HepG2 (cell line): ENCODE measurements at regions not wholly inside any gene's neighbourhood (a gene's known extent, or its start where the extent isn't known, plus 50 kb on each side); places are given as distances from the start of the nearest gene placed in this dataset.

Experiments used
- ATAC-seq: fragments of 200-7000 bp; cut with Tn5 transposase; 3 replicates; pipeline ENCODE4 v1.9.1; 2020; ENCODE audit warnings: mild to moderate bottlenecking, moderate library complexity
- BruUV-seq: library from RNA; stranded (reverse); fragments of 400-500 nt; replicated peaks from 2 replicates; lab custom pipeline; 2021; lab: Mats Ljungman, UMichigan
- CTCF ChIA-PET: fragments of 300-600 bp; formaldehyde crosslinking; extraction: SDS; loops from one replicate; lab custom pipeline; 2021; ENCODE audit warnings: low total read pairs, inconsistent platforms, low intra/inter-chr PET ratio; lab: Yijun Ruan, JAX
- POLR2A ChIA-PET: fragments of 350-600 bp; sonication (Branson Sonifier 250); formaldehyde crosslinking; loops from one replicate; lab custom pipeline; 2020; ENCODE audit warnings: antibody characterized with exemption, inconsistent platforms; lab: Yijun Ruan, JAX
- DNase-seq: peaks from one replicate; pipeline ENCODE4 v3.0.0-alpha.2; 2015; ENCODE audit warnings: low spot score
- FAIRE-seq: peaks from 3 replicates; lab custom pipeline; 2011; peaks lifted over from hg19 to GRCh38; lab: Jason Lieb, UNC
- H2AFZ ChIP-seq: one replicate; pipeline ENCODE4 v1.6.1; 2011; ENCODE audit warnings: low read length, inconsistent platforms
- H3K27ac ChIP-seq: fragments of 300-600 bp; 3 replicates; pipeline ENCODE4 v1.8.0; 2011; ENCODE audit warnings: mixed run types, mild to moderate bottlenecking, mixed read lengths, low read length, inconsistent platforms; ENCODE audit not compliant: insufficient read depth; ENCODE audit errors: extremely low read length
- H3K27me3 ChIP-seq, 2 experiments: fragments of 200-600 bp in 1 of 2; 2 replicates in 1 of 2; 3 replicates in 1 of 2; pipeline versions ENCODE4 v1.6.0 to v1.8.0; 2011; ENCODE audit warnings: low read length in 2 of 2, mild to moderate bottlenecking in 2 of 2, moderate library complexity in 2 of 2, inconsistent platforms in 1 of 2; ENCODE audit not compliant: insufficient read depth in 2 of 2, control insufficient read depth in 1 of 2
- H3K36me3 ChIP-seq, 2 experiments: fragments of 200-600 bp in 1 of 2; replicated peaks in 1 of 2; 2 replicates in 1 of 2; 3 replicates in 1 of 2; pipeline versions ENCODE4 v1.5.1 to v1.8.0; 2011; ENCODE audit warnings: low read length in 2 of 2, inconsistent platforms in 1 of 2; ENCODE audit not compliant: insufficient read depth in 2 of 2, control insufficient read depth in 1 of 2
- H3K4me1 ChIP-seq: 2 replicates; pipeline ENCODE4 v1.5.1; 2012; ENCODE audit warnings: low read length, inconsistent platforms; ENCODE audit not compliant: insufficient read depth
- H3K4me2 ChIP-seq: 2 replicates; pipeline ENCODE4 v1.6.0; 2011; ENCODE audit warnings: low read depth, low read length, inconsistent platforms
- H3K4me3 ChIP-seq, 3 experiments: fragments of 200-600 bp in 1 of 3; sonication (generic), shearing (Covaris generic) in 1 of 3; replicated peaks in 1 of 3; 2 replicates each; pipeline ENCODE4 v1.5.1; 2011 to 2016; ENCODE audit warnings: low read length in 3 of 3, inconsistent platforms in 2 of 3, low read depth in 2 of 3, mild to moderate bottlenecking in 2 of 3, control low read depth in 1 of 3, mixed read lengths in 1 of 3; ENCODE audit not compliant: insufficient read depth in 1 of 3
- H3K79me2 ChIP-seq: one replicate; pipeline ENCODE4 v1.6.1; 2011; ENCODE audit warnings: low read length, inconsistent platforms; ENCODE audit not compliant: insufficient read depth
- H3K9ac ChIP-seq: 2 replicates; pipeline ENCODE4 v1.6.0; 2011; ENCODE audit warnings: mild to moderate bottlenecking, low read depth, low read length, inconsistent platforms; ENCODE audit not compliant: insufficient read depth
- H3K9me3 ChIP-seq: 2 replicates; pipeline ENCODE4 v1.5.1; 2012; ENCODE audit warnings: mild to moderate bottlenecking, low read length
- H4K20me1 ChIP-seq: 2 replicates; pipeline ENCODE4 v1.6.0; 2011; ENCODE audit warnings: inconsistent platforms, mild to moderate bottlenecking, low read length, moderate library complexity; ENCODE audit not compliant: insufficient read depth
- CBX1 ChIP-seq: IDR thresholded peaks from one replicate; pipeline ENCODE4 v1.6.1; 2016; ENCODE audit warnings: antibody characterized with exemption, low read depth
- CEBPG ChIP-seq: IDR thresholded peaks from 2 replicates; pipeline ENCODE4 v1.6.1; 2016
- MIXL1 ChIP-seq: IDR thresholded peaks from 2 replicates; pipeline ENCODE4 v1.6.1; 2016
- MXI1 ChIP-seq: IDR thresholded peaks from 3 replicates; pipeline ENCODE4 v1.6.1; 2012; ENCODE audit warnings: low read depth, low read length, inconsistent platforms, borderline replicate concordance
- PHF5A ChIP-seq: IDR thresholded peaks from one replicate; pipeline ENCODE4 v1.6.1; 2018; ENCODE audit warnings: low read depth, missing genetic modification reagents; ENCODE audit not compliant: unreplicated experiment
- POLR2AphosphoS2 ChIP-seq: IDR thresholded peaks from 2 replicates; pipeline ENCODE4 v1.6.1; 2011; ENCODE audit warnings: low read depth, low read length, improper control_type of control experiment
- SNAI1 ChIP-seq: sonication (generic); formaldehyde crosslinking; IDR thresholded peaks from 2 replicates; pipeline ENCODE4 v1.5.0; 2020; ENCODE audit warnings: mild to moderate bottlenecking, missing genetic modification reagents, borderline replicate concordance
- ZBTB37 ChIP-seq: sonication (generic); formaldehyde crosslinking; IDR thresholded peaks from 2 replicates; pipeline ENCODE4 v1.4.0; 2020; ENCODE audit warnings: mild to moderate bottlenecking, missing genetic modification reagents
- ZBTB39 ChIP-seq: sonication (generic); formaldehyde crosslinking; IDR thresholded peaks from 2 replicates; pipeline ENCODE4 v1.5.0; 2020; ENCODE audit warnings: missing genetic modification reagents
- ZNF138 ChIP-seq: sonication (generic); formaldehyde crosslinking; IDR thresholded peaks from 2 replicates; pipeline ENCODE4 v1.5.0; 2020; ENCODE audit warnings: mild to moderate bottlenecking, low read depth, missing genetic modification reagents
- ZNF30 ChIP-seq: sonication (generic); formaldehyde crosslinking; IDR thresholded peaks from 2 replicates; pipeline ENCODE4 v1.5.0; 2020; ENCODE audit warnings: mild to moderate bottlenecking, missing genetic modification reagents
- ZNF317 ChIP-seq: sonication (generic); formaldehyde crosslinking; IDR thresholded peaks from 2 replicates; pipeline ENCODE4 v1.5.0; 2020; ENCODE audit warnings: mild to moderate bottlenecking, missing genetic modification reagents
- ZNF496 ChIP-seq: sonication (generic); formaldehyde crosslinking; IDR thresholded peaks from 2 replicates; pipeline ENCODE4 v1.8.1; 2023; ENCODE audit warnings: mild to moderate bottlenecking, moderate library complexity, missing genetic modification reagents; ENCODE audit not compliant: insufficient replicate concordance
- ZNF660 ChIP-seq: sonication (generic); formaldehyde crosslinking; IDR thresholded peaks from 2 replicates; pipeline ENCODE4 v1.5.1; 2020; ENCODE audit warnings: mild to moderate bottlenecking, low read depth, missing genetic modification reagents, borderline replicate concordance
- ZNF850 ChIP-seq: sonication (generic); formaldehyde crosslinking; conservative IDR thresholded peaks from 2 replicates; pipeline ENCODE4 v1.9.0; 2021; ENCODE audit warnings: mild to moderate bottlenecking, missing genetic modification reagents
- in situ Hi-C: cut with HindIII; loops from 2 replicates; pipeline ENCODE4 v1.10.0; 2017; ENCODE audit warnings: low pct_unique_long_range_greater_than_20kb; ENCODE audit not compliant: extremely low pct_ligation_motif_present
- intact Hi-C: fragments of 100-400 bp; cut with micrococcal nuclease; formaldehyde crosslinking; loops from one replicate; pipeline ENCODE4 v1.10.0; 2022; ENCODE audit not compliant: unreplicated experiment

- Histone ChIP-seq H2AFZ (no peak overlapping the region), H3K4me3 (no peak overlapping the region), H3K27me3 (no peaks in the 10 kb centered on the region), H3K79me2 (no peaks in the 10 kb centered on the region), H3K4me1 (no peaks in the 10 kb centered on the region), H3K9me3 (no peaks in the 10 kb centered on the region), H3K36me3 (no peaks in the 10 kb centered on the region), H3K9ac (no peak overlapping the region), H4K20me1 (no peaks in the 10 kb centered on the region), H3K27ac (no peak overlapping the region), H3K4me2 (no peak overlapping the region)
- POLR2A ChIA-PET, result no interaction called here
- ATAC-seq (no peak), FAIRE-seq (no peak), DNase-seq (no peak)
- CTCF ChIA-PET, result no interaction called here
- no TSS peak for BruUV-seq
- intact Hi-C loops, result no loop called here
- in situ Hi-C loops, result no loop called here
- no peak for TF ChIP-seq SNAI1 (CRISPR knock-in tag)
- no peak for TF ChIP-seq PHF5A
- TF ChIP-seq CEBPG (CRISPR knock-in tag), result no peak
- no peak for TF ChIP-seq ZNF660 (CRISPR knock-in tag)
- no peak for TF ChIP-seq ZBTB37 (CRISPR knock-in tag)
- TF ChIP-seq MIXL1 (CRISPR knock-in tag), result no peak
- TF ChIP-seq ZNF138 (CRISPR knock-in tag), result no peak
- TF ChIP-seq MXI1, result no peak
- TF ChIP-seq CBX1, result no peak
- no peak for TF ChIP-seq ZNF496 (CRISPR knock-in tag)
- TF ChIP-seq ZNF850 (CRISPR knock-in tag), result no peak
- no peak for TF ChIP-seq ZNF30 (CRISPR knock-in tag)
- no peak for TF ChIP-seq POLR2AphosphoS2
- no peak for TF ChIP-seq ZNF317 (CRISPR knock-in tag)
- TF ChIP-seq ZBTB39 (CRISPR knock-in tag), result no peak
Measured at GRCh38 chr5:58299256-58299655, 160.6 kb downstream of the PLK2 start.
